ENCODE measurements at regions not wholly inside any gene's neighbourhood (a gene's known extent, or its start where the extent isn't known, plus 50 kb on each side); places are given as distances from the start of the nearest gene placed in this dataset.

DNA sequence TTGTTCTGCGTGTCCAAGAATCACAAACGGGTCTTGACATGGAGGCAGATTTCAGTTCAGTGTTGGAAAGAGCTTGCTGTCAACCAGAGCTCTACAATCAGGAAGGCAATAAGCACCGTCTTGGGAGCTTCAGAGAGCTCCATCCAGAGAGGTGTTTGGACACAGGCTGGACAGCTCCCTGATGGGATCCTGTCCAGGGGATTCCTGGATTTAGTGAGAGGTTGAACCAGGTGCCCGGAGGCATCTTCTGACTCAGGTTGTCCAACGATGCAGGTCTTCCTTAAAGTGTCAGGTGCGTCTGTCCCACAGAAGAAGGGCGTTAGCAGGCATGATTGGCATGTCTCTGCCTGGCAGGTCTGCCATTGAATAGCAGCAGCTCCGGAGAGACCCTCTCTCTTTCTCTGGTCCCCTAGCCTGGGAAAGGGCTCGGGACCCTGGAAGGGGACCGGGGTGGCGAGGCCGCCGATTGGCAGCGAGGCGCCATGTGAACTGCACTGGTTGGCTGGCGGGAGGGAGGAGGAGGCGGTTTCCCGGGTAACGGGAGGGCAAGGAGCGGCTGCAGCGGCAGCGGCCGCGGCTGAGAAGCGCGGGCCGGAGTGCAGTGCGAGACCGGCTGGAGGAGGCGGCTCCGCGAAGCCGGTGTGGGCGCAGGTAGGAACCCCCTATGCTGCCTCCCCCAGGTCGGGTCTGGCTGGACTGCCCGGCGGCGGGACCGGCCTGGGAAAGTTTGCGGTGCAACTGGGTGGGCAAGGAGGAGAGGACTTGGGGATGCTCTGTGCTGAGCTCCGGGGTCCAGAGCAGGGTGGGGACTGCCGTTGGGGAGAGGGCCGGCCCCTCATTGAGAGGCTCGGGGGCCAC is 104.1 kb upstream of the E2F8 start:
- DNase-seq = peak in 56 of 58 donors; percentile 27 to 86 (median 64)

DNA sequence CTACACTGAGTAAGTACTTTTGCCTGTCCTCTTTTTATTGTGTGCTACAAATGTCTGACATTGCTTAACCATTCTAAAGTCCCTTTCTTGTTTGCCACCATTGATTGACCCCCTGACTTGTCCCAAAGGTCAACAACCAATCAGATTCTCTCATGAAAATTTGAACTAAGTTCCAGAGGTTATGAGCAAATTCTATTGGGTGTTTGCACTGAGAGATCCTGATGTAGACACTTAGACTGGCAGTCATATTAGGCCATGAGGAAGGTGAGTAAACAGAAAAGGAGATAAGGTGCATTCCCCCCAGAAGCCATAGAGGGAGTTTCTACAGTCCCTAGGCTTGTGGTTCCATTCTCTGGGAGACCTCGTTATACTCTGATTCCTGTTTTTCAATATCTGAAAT is 101.3 kb upstream of the E2F8 start:
- DNase-seq = no peak

DNA sequence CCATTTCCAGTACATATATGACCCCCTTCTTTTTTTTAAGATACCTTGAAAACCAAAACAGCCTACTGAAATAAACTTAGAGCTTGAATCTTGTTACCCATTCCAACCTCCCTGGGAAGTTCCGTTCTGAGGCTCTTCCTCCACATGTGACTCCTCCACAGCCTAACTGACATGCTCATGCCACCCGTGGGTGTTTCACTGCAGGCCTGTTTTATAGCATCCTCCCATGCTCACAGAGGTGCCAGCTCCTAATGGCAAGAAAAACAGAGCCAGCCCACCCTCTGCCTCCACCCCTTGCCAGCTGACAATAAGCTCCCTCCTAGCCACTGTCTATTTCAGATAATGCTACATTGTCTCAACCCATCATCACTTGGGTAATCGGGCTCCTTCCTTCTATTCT is 97.6 kb upstream of the E2F8 start:
- no peak for DNase-seq

DNA sequence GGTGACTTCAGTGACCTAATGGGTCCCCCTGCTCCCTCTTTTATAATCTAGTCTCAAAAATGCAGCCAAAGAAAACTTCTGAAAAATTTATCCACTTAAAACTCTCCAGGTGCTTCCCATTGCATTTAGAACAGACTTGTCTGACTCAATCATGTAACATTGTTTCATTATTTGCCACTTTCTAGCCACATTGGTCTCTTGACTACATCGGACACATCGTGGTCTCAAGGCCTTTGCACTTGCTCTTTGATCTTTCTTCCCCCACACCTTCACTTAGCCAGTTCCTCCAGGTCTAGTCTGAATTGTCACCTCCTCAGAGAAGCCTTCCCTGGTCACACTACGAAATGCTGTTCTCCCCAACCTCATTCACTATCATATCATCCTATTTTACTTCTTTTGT is 97.0 kb upstream of the E2F8 start:
- no peak for DNase-seq

DNA sequence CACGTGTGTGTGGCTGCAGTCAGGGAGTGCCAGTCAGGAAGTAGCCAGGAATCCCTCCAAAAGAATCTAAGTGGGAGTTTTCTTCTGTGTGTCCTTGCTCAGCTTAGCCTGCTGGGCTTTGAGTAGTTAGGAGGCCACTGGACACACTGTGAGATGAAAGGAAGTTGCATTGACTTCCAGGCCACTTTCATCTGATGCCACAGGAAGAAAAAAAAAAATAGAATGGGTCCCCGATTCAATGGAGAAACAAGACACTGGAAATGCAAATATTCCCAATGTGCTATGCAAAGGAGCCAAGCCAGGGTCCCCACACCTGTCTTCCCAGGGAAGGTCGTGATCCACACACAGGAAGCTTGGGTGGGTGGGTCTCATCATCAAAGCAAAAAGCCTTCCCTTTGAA is 95.6 kb upstream of the E2F8 start:
- DNase-seq = no peak

DNA sequence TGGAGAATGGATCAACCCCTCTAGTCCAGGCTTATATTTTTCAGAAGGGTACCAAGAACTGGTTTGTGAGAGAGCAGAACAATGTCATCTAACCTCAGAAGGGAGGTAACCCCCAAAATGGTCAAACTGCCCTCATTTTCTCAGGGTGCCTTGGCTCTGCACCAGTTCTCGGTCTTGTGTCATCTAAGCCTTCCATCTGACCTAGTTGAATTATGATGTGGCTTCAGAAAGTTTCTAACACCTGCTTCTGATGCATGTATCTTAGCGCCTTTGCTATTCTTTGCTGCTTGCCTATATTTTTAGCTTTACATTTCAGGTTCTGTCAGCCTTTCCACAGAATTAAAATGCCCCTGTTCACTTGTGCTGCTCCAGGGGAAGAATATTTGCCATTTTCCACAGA is 91.7 kb upstream of the E2F8 start:
- DNase-seq = no peak

DNA sequence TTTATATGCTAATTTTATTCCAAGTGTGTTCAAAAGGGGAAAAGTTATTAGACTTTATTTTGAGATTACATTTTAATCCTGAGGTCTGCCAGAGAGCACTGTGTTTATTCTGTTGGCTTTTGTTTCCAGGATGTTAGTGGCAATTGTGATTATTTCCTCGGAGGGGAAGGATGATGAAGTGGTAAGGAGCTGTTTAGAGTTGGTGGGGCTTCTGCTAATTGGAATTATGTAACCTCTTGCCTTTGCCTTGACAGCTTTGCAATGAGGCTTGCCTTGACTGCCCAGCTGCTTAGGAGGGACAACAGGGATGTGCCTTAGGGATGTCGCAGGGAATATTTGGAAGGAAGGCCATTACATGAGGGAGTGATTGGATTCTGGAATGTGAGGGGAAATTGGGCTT is 89.7 kb upstream of the E2F8 start:
- DNase-seq = no peak

DNA sequence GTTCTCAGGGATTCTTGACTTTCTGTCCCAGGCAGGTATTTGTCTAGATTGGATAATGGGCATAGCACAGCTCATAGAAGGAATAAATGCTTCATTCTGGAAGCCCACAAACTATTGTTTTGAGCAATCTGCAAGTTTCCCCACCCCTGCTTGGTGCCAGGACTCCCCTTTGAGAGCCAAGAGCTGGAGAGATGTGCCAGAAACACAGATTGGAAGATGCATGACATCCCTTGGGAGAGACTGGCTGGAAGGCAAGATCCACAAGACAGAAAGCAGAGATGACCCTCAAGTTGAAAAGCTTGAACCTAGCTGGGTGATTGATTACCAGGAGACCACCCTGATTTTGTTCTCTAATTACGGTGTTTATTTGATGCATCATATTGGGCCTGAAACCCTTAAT is 89.2 kb upstream of the E2F8 start:
- DNase-seq = no peak

DNA sequence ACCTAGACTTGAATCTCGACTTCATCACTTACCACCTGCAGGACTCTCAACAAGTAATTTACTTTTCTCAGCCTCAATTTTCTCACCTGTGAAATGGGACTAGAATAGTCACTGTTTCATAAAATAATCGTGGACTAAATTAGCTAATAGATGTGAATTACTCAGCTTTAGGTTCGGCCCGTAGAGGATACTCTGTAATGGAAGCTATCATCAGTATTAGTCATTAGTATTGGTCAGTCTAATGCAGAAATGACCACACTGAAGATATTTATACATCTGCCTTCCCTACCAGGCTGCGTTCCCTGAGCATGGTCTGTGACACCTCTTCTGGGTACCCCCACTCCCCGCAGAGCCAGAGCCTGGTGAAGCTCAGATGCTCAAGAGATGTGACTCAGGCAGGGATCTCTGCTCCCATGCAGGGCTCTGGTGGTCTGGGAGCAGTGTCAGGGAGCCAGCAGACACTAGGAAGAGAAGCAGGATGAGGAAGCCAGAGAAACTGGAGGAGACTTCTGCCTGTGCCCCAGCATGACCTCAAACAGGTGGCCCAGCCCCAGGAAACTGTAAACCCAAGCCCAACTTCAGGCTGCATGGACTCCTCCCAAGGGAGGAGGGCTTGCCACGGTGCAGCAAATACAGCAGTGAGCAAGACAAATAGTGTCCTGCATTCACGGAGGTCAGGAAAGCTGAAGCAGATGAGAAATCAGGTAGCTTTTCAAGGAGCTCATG is 88.0 kb upstream of the E2F8 start:
- DNase-seq = no peak

DNA sequence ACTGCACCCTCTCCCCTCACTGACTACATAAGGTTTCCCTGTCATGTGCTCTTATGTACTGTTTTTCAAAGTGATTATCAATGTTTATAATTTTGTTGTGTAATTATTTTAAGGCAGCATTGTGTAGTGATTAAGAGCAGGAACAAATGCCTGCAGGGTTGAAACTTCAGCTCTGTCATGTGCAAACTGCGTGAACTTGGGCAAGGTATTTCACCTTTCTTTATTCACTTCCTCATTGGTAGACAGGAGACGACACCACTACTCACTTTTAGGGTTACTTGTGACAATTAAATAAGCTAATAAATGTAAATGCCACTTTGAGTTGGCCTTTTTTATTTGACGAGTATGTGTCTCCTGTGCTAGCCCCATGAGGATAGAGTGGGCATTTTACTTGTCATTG is 86.5 kb upstream of the E2F8 start:
- no peak for DNase-seq

DNA sequence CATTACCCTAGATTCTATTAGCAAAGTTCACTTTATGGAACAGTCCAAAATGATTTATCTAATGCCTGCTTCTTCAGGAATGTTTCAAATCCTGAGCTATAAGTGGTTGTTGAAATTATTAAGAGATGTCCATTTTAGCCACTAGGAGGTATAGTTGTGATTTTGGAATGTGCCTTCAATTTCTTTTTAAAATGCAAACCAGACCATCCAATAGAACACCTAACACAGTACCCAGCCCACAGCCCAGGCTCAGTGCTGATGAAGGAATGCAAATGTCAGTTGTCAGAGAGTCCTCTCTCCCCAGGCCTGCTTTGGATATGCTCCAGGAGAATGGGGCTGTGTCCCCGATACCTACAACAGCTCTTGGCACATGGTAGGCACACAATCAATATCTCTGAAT is 85.8 kb upstream of the E2F8 start:
- no peak for DNase-seq

DNA sequence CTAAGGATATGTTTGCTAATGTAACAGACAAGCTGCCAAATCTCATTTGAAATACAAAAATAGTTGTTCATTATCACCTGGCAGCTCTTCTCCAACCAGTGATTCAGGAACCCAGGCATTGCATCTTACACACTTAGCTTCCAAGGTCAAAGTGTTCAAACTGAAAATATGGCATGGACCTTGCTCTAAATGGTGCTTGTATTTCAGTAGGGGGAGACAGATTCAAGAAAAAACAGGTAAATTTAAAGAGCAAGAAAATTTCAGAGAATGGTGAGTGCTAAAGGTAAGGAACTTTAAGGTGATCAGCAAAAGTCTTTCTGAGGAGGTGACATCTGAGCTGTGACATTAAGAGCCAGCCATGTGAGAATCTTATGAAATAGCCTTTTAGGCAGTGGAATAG is 82.8 kb upstream of the E2F8 start:
- DNase-seq = no peak

DNA sequence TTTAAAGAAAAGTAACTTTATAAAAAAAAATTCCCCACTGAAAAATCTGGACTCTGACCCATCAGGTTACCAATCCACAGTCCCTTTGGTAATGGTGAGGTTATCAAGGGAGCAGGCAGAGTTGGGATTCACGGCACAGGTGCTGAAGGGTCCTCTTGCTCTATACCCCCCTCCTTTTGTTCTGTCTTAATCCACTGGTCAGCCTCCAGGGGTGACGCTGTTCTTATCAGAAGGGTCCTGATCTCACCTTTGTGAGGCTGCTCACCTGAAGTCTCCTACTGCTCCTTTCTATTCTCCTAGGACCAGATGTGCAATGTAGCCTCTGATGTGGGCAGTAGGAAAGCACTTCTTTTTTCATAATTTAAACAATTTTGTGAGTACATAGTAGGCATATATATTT is 80.6 kb upstream of the E2F8 start:
- no peak for DNase-seq

DNA sequence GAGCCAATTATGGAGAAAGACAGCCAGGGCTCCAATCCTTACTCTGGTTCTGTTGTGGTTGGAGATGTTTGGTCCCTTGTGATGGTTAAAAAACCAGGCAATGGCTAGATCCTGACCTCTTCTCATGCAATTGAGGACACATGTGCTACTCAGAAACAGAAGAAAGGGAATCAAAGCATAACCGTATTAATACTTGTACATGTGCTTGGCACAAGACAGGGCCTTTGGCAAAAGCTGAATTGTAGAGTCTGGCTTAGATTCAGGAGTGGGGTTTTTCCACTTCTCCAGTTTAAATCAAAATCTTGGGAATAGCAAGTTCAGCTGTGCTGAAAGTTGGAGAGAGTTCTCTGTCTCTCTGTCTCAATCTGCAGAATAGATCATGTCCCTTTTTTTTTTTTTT is 80.1 kb upstream of the E2F8 start:
- DNase-seq = peak in 2 of 58 donors; percentile 4 to 44

DNA sequence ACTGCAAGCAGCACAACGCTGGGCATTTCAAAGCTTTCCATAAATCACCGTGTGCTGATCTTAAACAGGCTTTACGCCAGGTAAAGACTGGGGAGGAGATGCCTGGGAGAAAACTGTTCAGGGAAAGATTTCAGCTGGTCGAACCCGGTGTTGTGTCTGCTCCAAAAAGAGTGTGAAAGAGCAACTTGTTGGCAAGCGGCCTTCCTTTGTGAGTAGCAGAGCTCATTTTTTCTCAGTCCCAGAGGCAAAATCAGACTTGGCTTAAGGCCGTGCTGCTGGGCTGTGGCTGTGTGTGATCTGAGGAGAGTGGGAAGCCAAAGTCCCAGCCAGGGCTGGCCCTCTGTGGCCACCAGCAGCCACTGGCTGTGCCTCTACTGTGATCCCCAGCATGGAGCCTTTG is 75.7 kb upstream of the E2F8 start:
- peak in 37 of 58 donors; percentile 3 to 68 (median 31) for DNase-seq

DNA sequence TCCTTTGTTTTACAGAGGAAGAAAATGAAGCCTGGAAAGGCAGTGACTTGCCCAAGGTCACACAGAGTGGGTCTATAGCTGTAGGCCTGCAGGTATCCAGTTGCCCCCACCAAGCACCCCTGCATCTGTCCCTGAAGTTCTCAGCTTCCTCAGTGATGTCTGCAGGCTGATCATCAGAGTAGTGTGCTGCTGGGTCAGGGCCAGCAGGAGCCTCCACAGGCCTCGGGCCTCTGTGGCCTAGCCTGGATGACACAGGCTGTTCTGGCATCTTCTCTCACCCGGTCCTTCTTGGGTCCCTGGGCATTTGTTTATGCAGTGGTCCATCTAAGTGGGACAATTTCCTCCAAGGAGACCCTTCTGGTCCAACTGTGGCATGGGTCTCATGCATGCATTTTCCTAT is 74.8 kb upstream of the E2F8 start:
- no peak for DNase-seq

DNA sequence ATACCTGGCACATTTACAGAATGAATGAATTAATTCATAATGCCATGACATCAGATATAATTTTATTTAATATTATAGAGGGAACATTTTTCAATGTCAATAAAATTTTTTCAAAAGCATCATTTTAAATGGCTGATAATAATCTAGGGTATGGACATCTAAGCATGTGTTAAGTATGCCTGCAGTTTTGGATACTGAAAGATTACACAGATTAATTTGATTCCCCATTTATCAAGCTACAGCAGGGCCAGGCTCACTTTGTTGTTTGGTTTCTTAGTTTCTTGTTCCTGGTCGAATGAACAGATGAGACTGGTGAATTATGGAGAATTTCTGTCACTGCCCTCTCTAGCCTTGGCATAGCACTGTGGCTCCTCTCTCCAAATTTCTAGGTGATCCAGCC is 72.4 kb upstream of the E2F8 start:
- no peak for DNase-seq

DNA sequence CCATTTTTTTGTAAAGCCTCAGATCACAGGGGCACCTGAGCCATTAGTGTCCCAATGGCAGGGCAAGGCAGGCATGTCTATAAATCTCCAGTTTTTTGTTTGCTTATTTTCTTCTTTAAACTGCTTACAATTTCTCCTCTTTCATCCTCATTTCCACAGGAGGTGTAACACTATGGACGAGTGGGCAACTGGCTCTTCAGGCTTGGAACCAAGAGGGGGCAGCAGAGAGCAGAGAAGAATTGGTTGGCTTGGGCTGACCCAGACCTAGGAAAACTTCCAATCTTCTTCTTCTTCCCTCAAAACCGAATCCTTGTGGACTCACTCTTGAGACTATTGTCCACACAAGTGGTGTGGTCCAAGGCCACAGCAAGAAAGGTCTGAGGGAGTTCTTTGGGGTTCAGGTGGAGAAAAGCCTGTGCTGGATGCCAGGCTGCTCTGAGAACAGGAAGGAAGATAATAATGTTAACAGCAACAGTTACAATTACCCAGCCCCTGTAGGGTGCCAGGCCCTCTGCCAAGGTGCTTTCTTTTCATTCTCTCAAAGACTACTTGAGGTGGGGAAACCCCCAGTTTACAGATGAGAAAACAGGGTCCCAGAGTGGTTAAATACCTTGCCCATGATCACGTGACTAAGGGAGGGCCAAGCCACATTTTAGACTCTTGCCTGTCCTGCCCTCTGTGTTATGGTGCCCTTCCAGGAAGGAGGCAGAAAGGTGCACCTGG is 70.7 kb upstream of the E2F8 start:
- DNase-seq = peak in 52 of 58 donors; percentile 6 to 81 (median 44)

DNA sequence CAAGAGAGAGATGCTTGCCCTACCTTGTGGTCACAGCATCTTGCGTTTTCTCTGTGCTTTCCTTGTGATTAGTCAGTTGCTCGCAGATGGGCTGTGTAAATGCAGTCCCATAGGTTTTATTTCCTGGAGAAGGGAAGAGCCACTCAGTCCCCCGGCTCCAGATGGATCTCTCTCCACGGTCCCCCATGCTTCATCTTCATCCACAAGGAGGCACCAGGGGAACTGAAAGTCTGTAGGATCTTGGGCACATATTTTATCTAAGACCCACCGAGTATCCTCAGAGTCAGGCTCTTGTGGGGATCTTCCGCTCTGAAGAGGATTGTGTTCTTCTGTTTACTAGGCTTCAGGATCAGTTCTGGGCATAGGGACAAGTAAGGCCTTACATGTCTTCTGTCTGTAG is 66.8 kb upstream of the E2F8 start:
- no peak for DNase-seq

DNA sequence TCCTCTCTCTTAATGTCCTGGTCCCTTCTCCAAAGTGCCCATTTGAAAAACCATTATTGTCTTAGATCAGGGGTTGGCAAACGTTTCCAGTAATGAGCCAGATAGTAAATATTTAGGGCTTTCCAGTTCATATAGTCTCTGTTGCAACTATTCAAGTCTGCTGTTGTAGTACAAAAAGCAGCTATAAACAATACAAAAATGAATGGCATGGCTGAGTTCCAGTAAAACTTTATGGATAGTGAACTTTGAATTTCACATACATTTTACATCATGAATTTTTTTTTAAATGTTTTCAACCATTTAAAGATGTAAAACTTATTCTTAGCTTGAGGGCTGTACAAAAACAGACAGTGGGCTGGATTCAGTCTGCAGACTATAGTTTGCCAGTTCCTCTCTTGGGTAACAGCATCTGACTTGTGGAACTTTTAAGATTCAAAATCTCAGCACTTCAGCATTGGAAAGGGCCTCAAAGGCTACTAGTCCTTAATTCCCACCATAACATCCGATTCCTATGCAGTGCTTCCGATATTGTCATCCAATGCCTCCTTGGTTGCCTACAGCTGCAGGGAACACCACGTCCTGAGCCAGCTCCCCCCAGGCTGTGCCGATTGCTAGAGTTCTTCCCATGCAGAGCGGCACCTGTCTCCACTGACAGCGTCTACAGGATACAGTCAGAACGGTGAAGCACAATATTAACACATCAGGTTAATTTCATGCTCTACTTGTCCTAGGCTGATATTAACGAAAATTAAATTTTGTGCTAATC is 65.6 kb upstream of the E2F8 start:
- DNase-seq = no peak

DNA sequence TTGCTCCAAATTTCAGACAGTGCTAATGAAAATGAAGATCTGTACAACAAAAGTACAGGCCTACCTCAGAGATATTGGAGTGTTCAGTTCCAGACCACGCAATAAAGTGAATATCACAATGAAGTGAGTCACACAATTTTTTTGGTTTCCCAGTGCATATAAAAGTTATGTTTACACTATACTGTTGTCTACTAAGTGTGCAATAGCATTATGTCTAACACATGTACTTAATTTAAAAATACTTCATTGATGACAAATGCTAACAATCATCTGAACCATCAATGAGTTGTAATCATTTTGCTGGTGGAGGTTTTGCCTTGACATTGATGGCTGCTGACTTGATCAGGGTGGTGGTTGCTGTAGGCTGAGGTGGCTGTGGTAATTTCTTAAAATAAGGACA is 60.6 kb upstream of the E2F8 start:
- DNase-seq = no peak

DNA sequence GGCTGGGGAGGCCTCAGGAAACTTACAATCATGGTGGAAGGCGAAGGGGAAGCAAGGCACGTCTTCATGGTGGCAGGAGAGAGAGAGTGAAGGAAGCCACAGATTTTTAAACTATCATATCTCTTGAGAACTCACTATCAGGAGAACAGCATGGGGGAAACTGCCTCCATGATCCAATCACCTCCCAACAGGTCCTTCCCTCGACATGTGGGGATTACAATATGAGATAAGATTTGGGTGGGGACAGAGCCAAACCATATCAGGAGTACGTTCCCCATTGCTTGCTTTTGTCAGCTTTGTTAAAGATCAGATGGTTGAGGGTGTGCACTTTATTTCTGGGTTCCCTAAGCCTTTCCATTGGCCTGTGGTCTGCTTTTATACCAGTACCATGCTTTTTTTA is 53.7 kb upstream of the E2F8 start:
- no peak for DNase-seq
